Body of pancreas (tissue), 4 donors: ENCODE measurements at regions not wholly inside any gene's neighbourhood (a gene's known extent, or its start where the extent isn't known, plus 50 kb on each side); places are given as distances from the start of the nearest gene placed in this dataset.

ENCODE experiments used
- ATAC-seq: fragments of 150-250 bp; one replicate; pipeline ENCODE4 v1.9.1; 2016
- DNase-seq, 4 donors: peaks; one replicate each; pipeline ENCODE4 v3.0.0-alpha.2; 2019
- H3K27ac ChIP-seq, 4 donors: fragments of 200-600 bp; sonication (generic); 1 replicate in 3 of 4; 2 replicates in 1 of 4; pipeline versions ENCODE4 v1.5.1 to v1.6.1; 2016 to 2019; ENCODE audit warnings: mild to moderate bottlenecking in 1 of 4, mixed read lengths in 1 of 4, moderate library complexity in 1 of 4
- H3K27me3 ChIP-seq, 2 donors: fragments of 200-600 bp; sonication (generic); one replicate each; pipeline ENCODE4 v1.6.0; 2016; ENCODE audit warnings: mild to moderate bottlenecking in 1 of 2
- H3K36me3 ChIP-seq, 2 donors: fragments of 200-600 bp; sonication (generic); replicated peaks in 1 of 2; 2 replicates each; pipeline ENCODE4 v1.5.1; 2016; ENCODE audit warnings: low read depth in 2 of 2; ENCODE audit not compliant: insufficient read depth in 1 of 2
- H3K4me1 ChIP-seq: fragments of 200-600 bp; sonication (generic); one replicate; pipeline ENCODE4 v1.6.0; 2016
- H3K4me3 ChIP-seq, 2 donors: fragments of 200-600 bp; sonication (generic); 1 replicate in 1 of 2; 2 replicates in 1 of 2; pipeline ENCODE4 v1.5.1; 2016 to 2019
- H3K9me3 ChIP-seq, 3 donors: fragments of 200-600 bp; sonication (generic); 1 replicate in 2 of 3; 2 replicates in 1 of 3; pipeline ENCODE4 v1.5.1; 2016
- POLR2A ChIP-seq, 3 donors: fragments of 450-650 bp; IDR thresholded peaks; one replicate each; pipeline ENCODE4 v1.6.1; 2016; ENCODE audit warnings: antibody characterized with exemption in 3 of 3, mild to moderate bottlenecking in 2 of 3
- WGBS, 2 donors: methylation state at CpG; one replicate each; pipeline ENCODE4 v1.1.5; 2017; 5-methylcytosine and 5-hydroxymethylcytosine counted together
- intact Hi-C: fragments of 100-400 bp; cut with DNase I; formaldehyde crosslinking; loops from one replicate; pipeline ENCODE4 v1.15.1; 2023
- TF ChIP-seq, protein P1 (sequence below), 7 experiments: fragments of 450-650 bp in 4 of 7; fragments of 200-600 bp in 3 of 7; sonication (generic) in 3 of 7; IDR thresholded peaks; one replicate each; pipeline ENCODE4 v1.5.1; 2016 to 2019; ENCODE audit warnings: antibody characterized with exemption in 7 of 7

DNA sequence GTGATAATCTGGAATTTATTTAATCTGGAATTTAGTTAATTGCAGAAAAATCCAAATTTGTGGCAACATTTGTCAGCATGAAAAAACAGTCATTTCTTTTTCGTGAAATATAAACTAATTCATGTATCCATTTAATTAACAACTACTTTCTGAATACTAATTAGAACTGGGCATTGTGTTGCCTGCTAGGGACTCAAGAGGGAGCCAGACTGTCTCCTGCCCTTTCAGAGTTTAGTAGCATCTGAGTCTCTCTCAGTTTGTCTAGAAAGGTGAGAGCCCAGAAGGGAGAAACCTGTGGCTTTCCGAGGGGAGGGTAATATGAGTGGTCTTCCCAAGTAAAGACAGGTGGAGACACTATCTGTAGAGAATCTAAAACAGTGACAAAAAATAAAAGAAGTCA is 210.9 kb upstream of the HDDC2 start:
- DNase-seq, result no peak
- Histone ChIP-seq H3K36me3 (no peaks in the 10 kb centered on the region), H3K27ac (no peak overlapping the region), H3K27me3 (no peaks in the 10 kb centered on the region), H3K4me3 (no peak overlapping the region), H3K4me1 (peaks cover 10% of the 10 kb centered on the region), H3K9me3 (no peaks in the 10 kb centered on the region)
- intact Hi-C loops, result no loop called here
- 50 to 72% methylated on average over 2 of the region's 2 CpGs for WGBS, 2 donors
- ATAC-seq, result no peak
- TF ChIP-seq, protein P1, sequence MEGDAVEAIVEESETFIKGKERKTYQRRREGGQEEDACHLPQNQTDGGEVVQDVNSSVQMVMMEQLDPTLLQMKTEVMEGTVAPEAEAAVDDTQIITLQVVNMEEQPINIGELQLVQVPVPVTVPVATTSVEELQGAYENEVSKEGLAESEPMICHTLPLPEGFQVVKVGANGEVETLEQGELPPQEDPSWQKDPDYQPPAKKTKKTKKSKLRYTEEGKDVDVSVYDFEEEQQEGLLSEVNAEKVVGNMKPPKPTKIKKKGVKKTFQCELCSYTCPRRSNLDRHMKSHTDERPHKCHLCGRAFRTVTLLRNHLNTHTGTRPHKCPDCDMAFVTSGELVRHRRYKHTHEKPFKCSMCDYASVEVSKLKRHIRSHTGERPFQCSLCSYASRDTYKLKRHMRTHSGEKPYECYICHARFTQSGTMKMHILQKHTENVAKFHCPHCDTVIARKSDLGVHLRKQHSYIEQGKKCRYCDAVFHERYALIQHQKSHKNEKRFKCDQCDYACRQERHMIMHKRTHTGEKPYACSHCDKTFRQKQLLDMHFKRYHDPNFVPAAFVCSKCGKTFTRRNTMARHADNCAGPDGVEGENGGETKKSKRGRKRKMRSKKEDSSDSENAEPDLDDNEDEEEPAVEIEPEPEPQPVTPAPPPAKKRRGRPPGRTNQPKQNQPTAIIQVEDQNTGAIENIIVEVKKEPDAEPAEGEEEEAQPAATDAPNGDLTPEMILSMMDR (IDR thresholded peaks at IDR 0.05), result peak in 1 of 7 experiments; percentile 6
- no peak for TF ChIP-seq POLR2A (IDR thresholded peaks at IDR 0.05)

DNA sequence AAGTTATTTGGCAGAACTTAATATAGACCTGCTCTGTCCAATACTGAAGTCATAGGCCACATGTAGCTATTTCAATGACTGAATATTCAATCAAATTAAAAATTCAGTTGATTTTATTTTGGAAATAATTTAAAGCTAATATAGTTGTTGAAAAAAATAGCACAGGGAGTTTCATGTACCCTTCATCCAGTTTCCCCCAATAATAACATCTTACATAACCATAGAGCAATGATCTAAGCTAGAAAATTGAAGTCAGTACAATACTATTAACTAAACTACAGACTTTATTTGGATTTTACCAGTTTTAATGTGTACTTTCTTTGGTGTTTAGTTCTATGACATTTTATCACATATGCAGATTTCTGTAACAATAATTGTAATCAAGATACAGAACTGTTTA is 212.2 kb upstream of the HDDC2 start:
- Histone ChIP-seq H3K4me3 (no peak overlapping the region), H3K9me3 (no peaks in the 10 kb centered on the region), H3K4me1 (peaks cover 10% of the 10 kb centered on the region), H3K27me3 (no peaks in the 10 kb centered on the region), H3K36me3 (no peaks in the 10 kb centered on the region), H3K27ac (no peak overlapping the region)
- no peak for DNase-seq
- intact Hi-C loops, result no loop called here
- TF ChIP-seq, protein P1 (IDR thresholded peaks at IDR 0.05), result no peak
- TF ChIP-seq POLR2A (IDR thresholded peaks at IDR 0.05), result no peak
- no peak for ATAC-seq

DNA sequence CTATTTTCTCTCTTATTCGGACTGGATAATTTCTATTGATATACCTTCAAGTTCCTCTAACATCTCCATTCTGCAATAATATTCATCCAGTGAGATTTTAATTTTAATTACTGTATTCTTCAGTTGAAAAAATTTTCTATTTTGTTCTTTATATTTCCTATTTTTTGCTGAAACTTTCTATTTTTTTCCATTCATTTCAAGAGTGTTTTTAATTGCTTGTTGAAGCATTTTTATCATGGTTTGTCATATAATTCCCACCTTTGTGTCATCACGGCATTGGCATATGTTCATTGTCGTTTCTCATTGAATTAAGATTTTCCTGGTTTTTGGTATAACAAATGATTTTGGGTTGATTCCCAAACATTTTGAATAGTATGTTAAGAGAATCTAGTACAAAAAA is 214.9 kb upstream of the HDDC2 start:
- intact Hi-C loops, result no loop called here
- DNase-seq (no peak), ATAC-seq (no peak)
- no peaks in the 10 kb centered on the region for H3K27me3 ChIP-seq
- no peaks in the 10 kb centered on the region for H3K36me3 ChIP-seq
- WGBS, 2 donors, result 79 to 84% methylated on average over 3 of the region's 3 CpGs
- H3K4me3 ChIP-seq, result no peak overlapping the region
- H3K4me1 ChIP-seq, result peaks cover 7% of the 10 kb centered on the region
- no peaks in the 10 kb centered on the region for H3K9me3 ChIP-seq
- no peak overlapping the region for H3K27ac ChIP-seq
- TF ChIP-seq, protein P1 (IDR thresholded peaks at IDR 0.05), result no peak
- no peak for TF ChIP-seq POLR2A (IDR thresholded peaks at IDR 0.05)

DNA sequence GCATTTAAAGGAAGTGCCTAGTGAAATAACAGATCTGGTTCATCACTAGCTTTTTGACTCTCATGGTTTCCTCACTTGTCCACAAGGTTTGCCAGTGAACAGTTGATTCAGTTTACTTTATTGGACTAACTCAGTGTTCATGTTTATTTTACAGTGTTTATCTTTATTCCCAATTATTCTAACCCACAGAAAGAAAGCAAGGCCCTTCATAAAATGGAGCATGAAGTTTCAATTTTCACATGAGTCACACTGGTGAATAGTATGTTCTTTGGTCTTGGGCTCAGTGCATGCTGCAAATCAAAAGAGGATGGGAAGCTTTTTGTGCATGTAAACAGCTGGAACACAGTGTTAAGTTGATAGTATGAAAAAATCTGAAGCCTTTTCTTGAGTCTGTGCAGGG is 217.6 kb upstream of the HDDC2 start:
- intact Hi-C loops, result no loop called here
- no peak overlapping the region for H3K4me3 ChIP-seq
- DNase-seq (no peak), ATAC-seq (no peak)
- H3K9me3 ChIP-seq, result no peaks in the 10 kb centered on the region
- TF ChIP-seq, protein P1 (IDR thresholded peaks at IDR 0.05), result no peak
- no peak for TF ChIP-seq POLR2A (IDR thresholded peaks at IDR 0.05)
- no peaks in the 10 kb centered on the region for H3K36me3 ChIP-seq
- no peaks in the 10 kb centered on the region for H3K4me1 ChIP-seq
- no peak overlapping the region for H3K27ac ChIP-seq
- no peaks in the 10 kb centered on the region for H3K27me3 ChIP-seq

DNA sequence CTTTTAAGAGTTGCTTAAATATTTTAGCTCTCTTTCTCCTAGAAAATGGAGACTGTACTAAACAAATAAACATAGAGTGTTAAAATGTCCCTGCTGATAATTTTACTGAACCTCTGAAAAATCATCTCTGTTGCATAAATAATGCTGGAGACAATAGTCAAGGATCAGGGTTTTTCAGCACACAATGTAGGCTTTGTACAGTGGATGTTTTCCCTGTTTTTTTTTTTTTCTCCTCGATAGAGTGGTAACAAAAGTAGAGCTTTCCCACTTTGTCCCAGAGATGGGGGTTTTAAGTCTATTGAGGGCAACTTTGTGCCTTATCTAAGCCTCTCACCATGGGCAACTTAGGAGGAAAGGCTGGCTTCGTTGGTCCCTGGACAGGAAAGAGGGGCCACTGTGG is 222.6 kb upstream of the HDDC2 start:
- H3K9me3 ChIP-seq, result no peaks in the 10 kb centered on the region
- H3K4me3 ChIP-seq, result no peak overlapping the region
- no peaks in the 10 kb centered on the region for H3K4me1 ChIP-seq
- H3K36me3 ChIP-seq, result no peaks in the 10 kb centered on the region
- no peaks in the 10 kb centered on the region for H3K27me3 ChIP-seq
- intact Hi-C loops, result no loop called here
- WGBS, 2 donors, result 21 to 27% methylated on average over 2 of the region's 2 CpGs
- TF ChIP-seq POLR2A (IDR thresholded peaks at IDR 0.05), result no peak
- TF ChIP-seq, protein P1 (IDR thresholded peaks at IDR 0.05), result no peak
- no peak for ATAC-seq
- no peak for DNase-seq
- no peak overlapping the region for H3K27ac ChIP-seq
